GM12878 (cell line): ENCODE measurements at regions not wholly inside any gene's neighbourhood (a gene's known extent, or its start where the extent isn't known, plus 50 kb on each side); places are given as distances from the start of the nearest gene placed in this dataset.

Experiments used
- ETV6 ChIP-seq, 2 experiments: fragments of 450-650 bp in 1 of 2; IDR thresholded peaks in 1 of 2; conservative IDR thresholded peaks in 1 of 2; 2 replicates each; pipeline ENCODE4 v1.6.1; 2014; ENCODE audit warnings: antibody characterized with exemption in 1 of 2, borderline replicate concordance in 1 of 2, low read depth in 1 of 2, mild to moderate bottlenecking in 1 of 2, moderate library complexity in 1 of 2
- GABPA ChIP-seq: IDR thresholded peaks from 2 replicates; pipeline ENCODE4 v1.6.1; 2014; ENCODE audit warnings: antibody characterized with exemption, low read depth, mild to moderate bottlenecking, inconsistent platforms
- RAD21 ChIP-seq: IDR thresholded peaks from 2 replicates; pipeline ENCODE4 v1.6.1; 2011; ENCODE audit warnings: mild to moderate bottlenecking, low read depth, low read length, moderate library complexity; ENCODE audit not compliant: insufficient read depth
- RELA ChIP-seq: fragments of 450-650 bp; IDR thresholded peaks from 2 replicates; pipeline ENCODE4 v1.8.0; 2014; ENCODE audit warnings: borderline replicate concordance; ENCODE audit not compliant: partially characterized antibody
- STAT1 ChIP-seq: fragments of 450-650 bp; conservative IDR thresholded peaks from 2 replicates; pipeline ENCODE4 v1.6.1; 2014; ENCODE audit warnings: antibody characterized with exemption, mild to moderate bottlenecking
- TF ChIP-seq, protein P1 (sequence below), 3 experiments: IDR thresholded peaks in 2 of 3; conservative IDR thresholded peaks in 1 of 3; 2 replicates each; pipeline ENCODE4 v1.5.1; 2011; ENCODE audit warnings: low read depth in 3 of 3, low read length in 3 of 3, mild to moderate bottlenecking in 3 of 3, control low read depth in 2 of 3, moderate library complexity in 2 of 3, inconsistent platforms in 1 of 3, mixed read lengths in 1 of 3; ENCODE audit not compliant: control insufficient read depth in 2 of 3, insufficient read depth in 1 of 3; ENCODE audit errors: extremely low read depth in 1 of 3
- TF ChIP-seq, protein P2 (sequence below): IDR thresholded peaks from 2 replicates; pipeline ENCODE4 v1.6.1; 2012; ENCODE audit warnings: mild to moderate bottlenecking, low read depth, low read length

DNA sequence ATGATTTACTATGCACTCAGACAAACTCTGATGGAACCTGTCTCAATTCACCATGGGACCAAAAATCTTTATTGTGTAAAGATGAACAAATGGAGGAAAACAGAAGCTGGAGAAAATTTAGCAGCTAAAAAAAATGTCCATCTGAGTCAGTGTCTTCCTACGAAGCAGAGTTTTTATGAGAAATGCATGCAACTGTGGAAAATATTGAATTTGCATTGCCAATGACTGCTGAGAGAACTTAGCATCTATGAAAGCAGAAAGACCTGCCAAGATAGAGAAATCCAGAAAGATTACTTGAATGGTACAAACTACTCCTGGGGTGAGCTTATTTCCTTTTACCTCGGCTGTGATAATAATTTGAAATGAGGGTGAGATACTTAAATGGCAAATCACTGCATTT is 289.7 kb upstream of the GCFC2 start:
- no peak for TF ChIP-seq ETV6 (conservative IDR thresholded peaks at IDR 0.05 in 1 of 2, IDR thresholded peaks at IDR 0.05 in 1 of 2; ENCODE audit: borderline replicate concordance in 1 of 2, low read depth in 1 of 2)
- TF ChIP-seq, protein P1, sequence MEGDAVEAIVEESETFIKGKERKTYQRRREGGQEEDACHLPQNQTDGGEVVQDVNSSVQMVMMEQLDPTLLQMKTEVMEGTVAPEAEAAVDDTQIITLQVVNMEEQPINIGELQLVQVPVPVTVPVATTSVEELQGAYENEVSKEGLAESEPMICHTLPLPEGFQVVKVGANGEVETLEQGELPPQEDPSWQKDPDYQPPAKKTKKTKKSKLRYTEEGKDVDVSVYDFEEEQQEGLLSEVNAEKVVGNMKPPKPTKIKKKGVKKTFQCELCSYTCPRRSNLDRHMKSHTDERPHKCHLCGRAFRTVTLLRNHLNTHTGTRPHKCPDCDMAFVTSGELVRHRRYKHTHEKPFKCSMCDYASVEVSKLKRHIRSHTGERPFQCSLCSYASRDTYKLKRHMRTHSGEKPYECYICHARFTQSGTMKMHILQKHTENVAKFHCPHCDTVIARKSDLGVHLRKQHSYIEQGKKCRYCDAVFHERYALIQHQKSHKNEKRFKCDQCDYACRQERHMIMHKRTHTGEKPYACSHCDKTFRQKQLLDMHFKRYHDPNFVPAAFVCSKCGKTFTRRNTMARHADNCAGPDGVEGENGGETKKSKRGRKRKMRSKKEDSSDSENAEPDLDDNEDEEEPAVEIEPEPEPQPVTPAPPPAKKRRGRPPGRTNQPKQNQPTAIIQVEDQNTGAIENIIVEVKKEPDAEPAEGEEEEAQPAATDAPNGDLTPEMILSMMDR (IDR thresholded peaks at IDR 0.05 in 2 of 3, conservative IDR thresholded peaks at IDR 0.05 in 1 of 3; ENCODE audit: control insufficient read depth in 2 of 3, extremely low read depth in 1 of 3, insufficient read depth in 1 of 3, low read depth in 3 of 3, low read length in 3 of 3) = no peak
- TF ChIP-seq STAT1 = no peak
- TF ChIP-seq GABPA = no peak
- no peak for TF ChIP-seq RAD21
- TF ChIP-seq, protein P2, sequence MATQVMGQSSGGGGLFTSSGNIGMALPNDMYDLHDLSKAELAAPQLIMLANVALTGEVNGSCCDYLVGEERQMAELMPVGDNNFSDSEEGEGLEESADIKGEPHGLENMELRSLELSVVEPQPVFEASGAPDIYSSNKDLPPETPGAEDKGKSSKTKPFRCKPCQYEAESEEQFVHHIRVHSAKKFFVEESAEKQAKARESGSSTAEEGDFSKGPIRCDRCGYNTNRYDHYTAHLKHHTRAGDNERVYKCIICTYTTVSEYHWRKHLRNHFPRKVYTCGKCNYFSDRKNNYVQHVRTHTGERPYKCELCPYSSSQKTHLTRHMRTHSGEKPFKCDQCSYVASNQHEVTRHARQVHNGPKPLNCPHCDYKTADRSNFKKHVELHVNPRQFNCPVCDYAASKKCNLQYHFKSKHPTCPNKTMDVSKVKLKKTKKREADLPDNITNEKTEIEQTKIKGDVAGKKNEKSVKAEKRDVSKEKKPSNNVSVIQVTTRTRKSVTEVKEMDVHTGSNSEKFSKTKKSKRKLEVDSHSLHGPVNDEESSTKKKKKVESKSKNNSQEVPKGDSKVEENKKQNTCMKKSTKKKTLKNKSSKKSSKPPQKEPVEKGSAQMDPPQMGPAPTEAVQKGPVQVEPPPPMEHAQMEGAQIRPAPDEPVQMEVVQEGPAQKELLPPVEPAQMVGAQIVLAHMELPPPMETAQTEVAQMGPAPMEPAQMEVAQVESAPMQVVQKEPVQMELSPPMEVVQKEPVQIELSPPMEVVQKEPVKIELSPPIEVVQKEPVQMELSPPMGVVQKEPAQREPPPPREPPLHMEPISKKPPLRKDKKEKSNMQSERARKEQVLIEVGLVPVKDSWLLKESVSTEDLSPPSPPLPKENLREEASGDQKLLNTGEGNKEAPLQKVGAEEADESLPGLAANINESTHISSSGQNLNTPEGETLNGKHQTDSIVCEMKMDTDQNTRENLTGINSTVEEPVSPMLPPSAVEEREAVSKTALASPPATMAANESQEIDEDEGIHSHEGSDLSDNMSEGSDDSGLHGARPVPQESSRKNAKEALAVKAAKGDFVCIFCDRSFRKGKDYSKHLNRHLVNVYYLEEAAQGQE = no peak
- no peak for TF ChIP-seq RELA
